ENCODE measurements at regions not wholly inside any gene's neighbourhood (a gene's known extent, or its start where the extent isn't known, plus 50 kb on each side); places are given as distances from the start of the nearest gene placed in this dataset.

- no peaks in the 10 kb centered on the region for H3K27me3 Mint-ChIP-seq
- no peak overlapping the region for H3K4me3 Mint-ChIP-seq
- H3K27ac Mint-ChIP-seq = no peak overlapping the region
- peaks cover 13% of the 10 kb centered on the region for H3K9me3 Mint-ChIP-seq
- no peaks in the 10 kb centered on the region for H3K4me1 Mint-ChIP-seq
- no peak for DNase-seq (ENCODE audit: low spot score in 2 of 2)
- ATAC-seq (ENCODE audit: low read depth) = no peak
- no peaks in the 10 kb centered on the region for H3K36me3 Mint-ChIP-seq
Measured at GRCh38 chr4:17188125-17188524, 289.7 kb upstream of the LDB2 start.

- no peak overlapping the region for H3K27ac Mint-ChIP-seq
- no peaks in the 10 kb centered on the region for H3K27me3 Mint-ChIP-seq
- H3K4me1 Mint-ChIP-seq = no peaks in the 10 kb centered on the region
- DNase-seq (ENCODE audit: low spot score in 2 of 2) = no peak
- H3K36me3 Mint-ChIP-seq = no peaks in the 10 kb centered on the region
- no peak for ATAC-seq (ENCODE audit: low read depth)
- H3K9me3 Mint-ChIP-seq = peaks cover 11% of the 10 kb centered on the region
- no peak overlapping the region for H3K4me3 Mint-ChIP-seq
Measured at GRCh38 chr4:17187003-17187402, 288.6 kb upstream of the LDB2 start.

- DNase-seq (ENCODE audit: low spot score in 2 of 2) (no peak), ATAC-seq (ENCODE audit: low read depth) (no peak)
- Mint-ChIP-seq H3K27me3 (no peaks in the 10 kb centered on the region), H3K36me3 (no peaks in the 10 kb centered on the region), H3K27ac (no peak overlapping the region), H3K4me3 (no peak overlapping the region), H3K9me3 (peaks cover 8% of the 10 kb centered on the region), H3K4me1 (no peaks in the 10 kb centered on the region)
Measured at GRCh38 chr4:17182888-17183287, 284.4 kb upstream of the LDB2 start.

GRCh38 chr4:17174751-17175150 is 276.3 kb upstream of the LDB2 start:
- Mint-ChIP-seq H3K27me3 (no peaks in the 10 kb centered on the region), H3K9me3 (peaks cover 3% of the 10 kb centered on the region), H3K4me3 (no peak overlapping the region), H3K36me3 (no peaks in the 10 kb centered on the region), H3K27ac (no peak overlapping the region), H3K4me1 (no peaks in the 10 kb centered on the region)
- ATAC-seq (ENCODE audit: low read depth) = no peak
- DNase-seq (ENCODE audit: low spot score in 2 of 2) = no peak

GRCh38 chr4:17173300-17173699 is 274.9 kb upstream of the LDB2 start:
- ATAC-seq (ENCODE audit: low read depth) = no peak
- DNase-seq (ENCODE audit: low spot score in 2 of 2) = no peak
- Mint-ChIP-seq H3K4me1 (no peaks in the 10 kb centered on the region), H3K27me3 (peaks cover 2% of the 10 kb centered on the region), H3K27ac (no peak overlapping the region), H3K9me3 (peaks cover 1% of the 10 kb centered on the region), H3K36me3 (no peaks in the 10 kb centered on the region), H3K4me3 (no peak overlapping the region)

- Mint-ChIP-seq H3K9me3 (no peaks in the 10 kb centered on the region), H3K4me3 (no peak overlapping the region), H3K27ac (no peak overlapping the region), H3K27me3 (peaks cover 2% of the 10 kb centered on the region), H3K4me1 (no peaks in the 10 kb centered on the region), H3K36me3 (no peaks in the 10 kb centered on the region)
- DNase-seq (ENCODE audit: low spot score in 2 of 2) (no peak), ATAC-seq (ENCODE audit: low read depth) (no peak)
Measured at GRCh38 chr4:17170131-17170530, 271.7 kb upstream of the LDB2 start.

- no peak overlapping the region for H3K4me3 Mint-ChIP-seq
- DNase-seq (ENCODE audit: low spot score in 2 of 2) (no peak), ATAC-seq (ENCODE audit: low read depth) (no peak)
- H3K27me3 Mint-ChIP-seq = peaks cover 2% of the 10 kb centered on the region
- no peaks in the 10 kb centered on the region for H3K9me3 Mint-ChIP-seq
- H3K4me1 Mint-ChIP-seq = no peaks in the 10 kb centered on the region
- H3K36me3 Mint-ChIP-seq = no peaks in the 10 kb centered on the region
- H3K27ac Mint-ChIP-seq = no peak overlapping the region
Measured at GRCh38 chr4:17169699-17170098, 271.3 kb upstream of the LDB2 start.

- DNase-seq (ENCODE audit: low spot score in 2 of 2) = no peak
- Mint-ChIP-seq H3K36me3 (no peaks in the 10 kb centered on the region), H3K4me1 (no peaks in the 10 kb centered on the region), H3K4me3 (no peak overlapping the region), H3K27me3 (peaks cover 2% of the 10 kb centered on the region), H3K27ac (no peak overlapping the region), H3K9me3 (peaks cover 1% of the 10 kb centered on the region)
- ATAC-seq (ENCODE audit: low read depth) = no peak
Measured at GRCh38 chr4:17168571-17168970, 270.1 kb upstream of the LDB2 start.

- no peaks in the 10 kb centered on the region for H3K4me1 Mint-ChIP-seq
- peaks cover 2% of the 10 kb centered on the region for H3K27me3 Mint-ChIP-seq
- H3K4me3 Mint-ChIP-seq = no peak overlapping the region
- no peak overlapping the region for H3K27ac Mint-ChIP-seq
- ATAC-seq (ENCODE audit: low read depth) (no peak), DNase-seq (ENCODE audit: low spot score in 2 of 2) (no peak)
- H3K9me3 Mint-ChIP-seq = peaks cover 2% of the 10 kb centered on the region
- no peaks in the 10 kb centered on the region for H3K36me3 Mint-ChIP-seq
Measured at GRCh38 chr4:17166954-17167353, 268.5 kb upstream of the LDB2 start.

GRCh38 chr4:17165286-17165685 is 266.8 kb upstream of the LDB2 start:
- H3K27ac Mint-ChIP-seq = no peak overlapping the region
- H3K36me3 Mint-ChIP-seq = no peaks in the 10 kb centered on the region
- H3K9me3 Mint-ChIP-seq = peaks cover 12% of the 10 kb centered on the region
- no peak for ATAC-seq (ENCODE audit: low read depth)
- H3K4me1 Mint-ChIP-seq = no peaks in the 10 kb centered on the region
- H3K4me3 Mint-ChIP-seq = no peak overlapping the region
- H3K27me3 Mint-ChIP-seq = peaks cover 2% of the 10 kb centered on the region
- no peak for DNase-seq (ENCODE audit: low spot score in 2 of 2)

- DNase-seq (ENCODE audit: low spot score in 2 of 2) = no peak
- Mint-ChIP-seq H3K4me1 (no peaks in the 10 kb centered on the region), H3K4me3 (no peak overlapping the region), H3K36me3 (no peaks in the 10 kb centered on the region), H3K9me3 (peaks cover 14% of the 10 kb centered on the region), H3K27me3 (peaks cover 2% of the 10 kb centered on the region), H3K27ac (no peak overlapping the region)
- no peak for ATAC-seq (ENCODE audit: low read depth)
Measured at GRCh38 chr4:17164666-17165065, 266.2 kb upstream of the LDB2 start.

- H3K9me3 Mint-ChIP-seq = peaks cover 18% of the 10 kb centered on the region
- ATAC-seq (ENCODE audit: low read depth) (no peak), DNase-seq (ENCODE audit: low spot score in 2 of 2) (no peak)
- no peaks in the 10 kb centered on the region for H3K36me3 Mint-ChIP-seq
- no peak overlapping the region for H3K27ac Mint-ChIP-seq
- H3K4me1 Mint-ChIP-seq = no peaks in the 10 kb centered on the region
- no peaks in the 10 kb centered on the region for H3K27me3 Mint-ChIP-seq
- H3K4me3 Mint-ChIP-seq = no peak overlapping the region
Measured at GRCh38 chr4:17163156-17163771, 264.8 kb upstream of the LDB2 start.

GRCh38 chr4:17157304-17157703 is 258.9 kb upstream of the LDB2 start:
- no peak for DNase-seq (ENCODE audit: low spot score in 2 of 2)
- no peak for ATAC-seq (ENCODE audit: low read depth)
- H3K4me3 Mint-ChIP-seq = no peak overlapping the region
- H3K4me1 Mint-ChIP-seq = no peaks in the 10 kb centered on the region
- H3K27me3 Mint-ChIP-seq = no peaks in the 10 kb centered on the region
- H3K9me3 Mint-ChIP-seq = peaks cover 18% of the 10 kb centered on the region
- H3K27ac Mint-ChIP-seq = no peak overlapping the region
- no peaks in the 10 kb centered on the region for H3K36me3 Mint-ChIP-seq

- no peaks in the 10 kb centered on the region for H3K27me3 Mint-ChIP-seq
- H3K4me1 Mint-ChIP-seq = no peaks in the 10 kb centered on the region
- H3K4me3 Mint-ChIP-seq = no peak overlapping the region
- no peaks in the 10 kb centered on the region for H3K36me3 Mint-ChIP-seq
- ATAC-seq (ENCODE audit: low read depth) = no peak
- H3K27ac Mint-ChIP-seq = no peak overlapping the region
- peaks cover 11% of the 10 kb centered on the region for H3K9me3 Mint-ChIP-seq
- DNase-seq (ENCODE audit: low spot score in 2 of 2) = no peak
Measured at GRCh38 chr4:17155486-17155885, 257.0 kb upstream of the LDB2 start.

GRCh38 chr4:17153572-17153971 is 255.1 kb upstream of the LDB2 start:
- Mint-ChIP-seq H3K36me3 (no peaks in the 10 kb centered on the region), H3K9me3 (peaks cover 5% of the 10 kb centered on the region), H3K27ac (no peak overlapping the region), H3K4me3 (no peak overlapping the region), H3K4me1 (no peaks in the 10 kb centered on the region), H3K27me3 (no peaks in the 10 kb centered on the region)
- no peak for ATAC-seq (ENCODE audit: low read depth)
- no peak for DNase-seq (ENCODE audit: low spot score in 2 of 2)

All from memory B cell (primary cell).